ENCODE measurements at regions not wholly inside any gene's neighbourhood (a gene's known extent, or its start where the extent isn't known, plus 50 kb on each side); places are given as distances from the start of the nearest gene placed in this dataset.

DNA sequence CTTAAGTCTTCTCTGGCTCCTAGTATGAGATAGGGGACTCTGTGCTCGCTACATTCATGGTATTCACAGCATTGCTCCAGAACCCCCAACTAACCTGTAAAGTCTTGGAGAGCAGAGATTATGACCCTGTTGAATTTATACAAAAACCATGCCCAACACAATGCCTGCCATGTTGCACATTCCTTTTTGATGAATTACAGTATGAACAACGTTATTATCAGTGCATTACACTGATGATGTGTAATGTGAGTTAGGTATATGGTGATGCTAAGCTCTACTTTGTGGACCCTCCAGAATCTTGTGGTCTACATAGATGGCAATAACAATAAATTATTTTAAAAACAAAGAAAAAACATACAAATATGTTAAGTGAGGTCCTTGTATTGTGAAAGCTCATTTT, 64.3 kb downstream of the EOMES start:
- Histone ChIP-seq H3K4me3 (ENCODE audit: extremely low read depth in 1 of 4, insufficient read depth in 2 of 4, low read depth in 3 of 4, low read length in 4 of 4) (no peak overlapping the region), H3K79me1 (ENCODE audit: low read depth, low read length) (no peaks in the 10 kb centered on the region), H2BK15ac (ENCODE audit: low read length) (no peak overlapping the region), H3K56ac (replicated peaks; ENCODE audit: insufficient read length, low read depth, low read length) (no peak overlapping the region), H3K18ac (ENCODE audit: extremely low read depth, low read length) (no peak overlapping the region), H3K4me1 (replicated peaks in 1 of 4; ENCODE audit: control insufficient read depth in 3 of 4, insufficient read depth in 4 of 4, low read length in 3 of 4) (peaks cover 2 to 10% (median 5%) of the 10 kb centered on the region in 4 experiments; a peak in 4 of 7 replicates), H2BK20ac (ENCODE audit: low read length) (0 out of 2 replicates have a peak overlapping the region, but pooled peaks have one; percentile 3), H3K4me2 (ENCODE audit: insufficient read depth in 1 of 2, low read depth in 2 of 2, low read length in 2 of 2) (no peak overlapping the region), H3K14ac (ENCODE audit: insufficient read length) (no peak overlapping the region), H3K79me2 (ENCODE audit: control insufficient read depth in 1 of 2, insufficient read depth in 2 of 2, low read length in 2 of 2) (no peaks in the 10 kb centered on the region), H4K5ac (ENCODE audit: insufficient read length, low read depth, low read length) (no peak overlapping the region), H2AK5ac (ENCODE audit: low read depth, low read length) (no peak overlapping the region), H4K8ac (ENCODE audit: extremely low read depth, insufficient read depth, low read length) (no peak overlapping the region), H3K9ac (replicated peaks in 1 of 4; ENCODE audit: extremely low read depth in 1 of 4, low read depth in 3 of 4, low read length in 3 of 4) (no peak overlapping the region), H3K4ac (replicated peaks; ENCODE audit: insufficient read length, low read depth, low read length) (no peak overlapping the region), H3K27ac (ENCODE audit: low read depth, low read length) (no peak overlapping the region), H2AFZ (ENCODE audit: low read length) (no peak overlapping the region), H3K9me3 (ENCODE audit: insufficient read depth in 2 of 2, low read depth in 1 of 2, low read length in 1 of 2) (no peaks in the 10 kb centered on the region), H2BK120ac (replicated peaks; ENCODE audit: low read depth, low read length) (no peak overlapping the region), H4K20me1 (replicated peaks in 1 of 2; ENCODE audit: control insufficient read depth in 1 of 2, insufficient read depth in 2 of 2, low read length in 2 of 2) (no peaks in the 10 kb centered on the region), H3K23ac (ENCODE audit: insufficient read length) (no peak overlapping the region), H2BK5ac (ENCODE audit: low read depth, low read length) (no peak overlapping the region), H4K91ac (replicated peaks; ENCODE audit: insufficient read length, low read length) (no peak overlapping the region), H3K36me3 (ENCODE audit: control insufficient read depth in 2 of 4, insufficient read depth in 4 of 4, low read length in 3 of 4) (no peaks in the 10 kb centered on the region; a peak in 1 of 8 replicates), H3K27me3 (replicated peaks in 1 of 4; ENCODE audit: control insufficient read depth in 3 of 4, extremely low read depth in 1 of 4, insufficient read depth in 3 of 4, low read length in 3 of 4) (no peaks in the 10 kb centered on the region), H2BK12ac (ENCODE audit: low read depth, low read length) (no peak overlapping the region), H3K23me2 (ENCODE audit: low read depth, low read length) (no peaks in the 10 kb centered on the region; the same call in 1 of the 2 replicates)
- CTCF ChIA-PET (ENCODE audit: partially characterized antibody) = interaction anchor here (0.7 to 5.7 kb wide), 18 partner anchors 8 to 298 kb away, joined by 3 to 46 read pairs (median 4); partner anchors contain the start of gene SLC4A7
- DNase-seq (ENCODE audit: low read depth in 1 of 2, low spot score in 2 of 2) (no peak), FAIRE-seq (no peak)
- POLR2A ChIA-PET (ENCODE audit: partially characterized antibody) = interaction anchor here (2.0 kb wide), 1 partner anchor 23 kb away, joined by 7 read pairs; no protein-coding TSS in a partner anchor
- 94% methylated on average over 2 of the region's 2 CpGs; no CpG with 5 or more reads in 1 of the 2 experiments for WGBS, 2 experiments (ENCODE audit: extremely low coverage in 1 of 2, insufficient coverage in 1 of 2, insufficient read length in 1 of 2, insufficient replicate concordance in 2 of 2, low coverage in 1 of 2, low lambda C conversion rate in 2 of 2, missing lambda C conversion rate in 1 of 2)
- TF ChIP-seq NANOG (IDR thresholded peaks at IDR 0.05; ENCODE audit: insufficient read depth, low read depth, low read length, poor library complexity, severe bottlenecking) (no peak), MAFK (IDR thresholded peaks at IDR 0.05; ENCODE audit: low read depth, low read length) (no peak), RBBP5 (IDR thresholded peaks at IDR 0.05; ENCODE audit: borderline replicate concordance, low read depth, low read length) (no peak), SP2 (IDR thresholded peaks at IDR 0.05; ENCODE audit: low read length) (no peak), TAF7 (optimal IDR thresholded peaks at IDR 0.05; ENCODE audit: borderline replicate concordance, low read depth, low read length) (no peak), RXRA (IDR thresholded peaks at IDR 0.05; ENCODE audit: insufficient read depth, low read depth, low read length) (no peak)
- TF ChIP-seq, protein P1, sequence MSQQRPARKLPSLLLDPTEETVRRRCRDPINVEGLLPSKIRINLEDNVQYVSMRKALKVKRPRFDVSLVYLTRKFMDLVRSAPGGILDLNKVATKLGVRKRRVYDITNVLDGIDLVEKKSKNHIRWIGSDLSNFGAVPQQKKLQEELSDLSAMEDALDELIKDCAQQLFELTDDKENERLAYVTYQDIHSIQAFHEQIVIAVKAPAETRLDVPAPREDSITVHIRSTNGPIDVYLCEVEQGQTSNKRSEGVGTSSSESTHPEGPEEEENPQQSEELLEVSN (IDR thresholded peaks at IDR 0.05) = no peak

All from H1 (cell line).